ENCODE measurements at regions not wholly inside any gene's neighbourhood (a gene's known extent, or its start where the extent isn't known, plus 50 kb on each side); places are given as distances from the start of the nearest gene placed in this dataset.

GRCh38 chr4:114267976-114268375 is 288.5 kb upstream of the ARSJ start:
- Histone ChIP-seq H2BK15ac (ENCODE audit: low read length) (no peak overlapping the region), H3K9me3 (ENCODE audit: insufficient read depth in 2 of 2, low read depth in 1 of 2, low read length in 1 of 2) (no peaks in the 10 kb centered on the region), H3K27ac (ENCODE audit: low read depth, low read length) (no peak overlapping the region), H2BK120ac (replicated peaks; ENCODE audit: low read depth, low read length) (no peak overlapping the region), H3K4me3 (ENCODE audit: extremely low read depth in 1 of 4, insufficient read depth in 2 of 4, low read depth in 3 of 4, low read length in 4 of 4) (no peak overlapping the region), H3K23ac (ENCODE audit: insufficient read length) (no peak overlapping the region), H3K23me2 (ENCODE audit: low read depth, low read length) (no peaks in the 10 kb centered on the region), H3K56ac (replicated peaks; ENCODE audit: insufficient read length, low read depth, low read length) (no peak overlapping the region), H3K4ac (replicated peaks; ENCODE audit: insufficient read length, low read depth, low read length) (no peak overlapping the region), H4K20me1 (replicated peaks in 1 of 2; ENCODE audit: control insufficient read depth in 1 of 2, insufficient read depth in 2 of 2, low read length in 2 of 2) (no peaks in the 10 kb centered on the region), H2AFZ (ENCODE audit: low read length) (no peak overlapping the region), H2BK20ac (ENCODE audit: low read length) (no peak overlapping the region), H2AK5ac (ENCODE audit: low read depth, low read length) (no peak overlapping the region), H4K91ac (replicated peaks; ENCODE audit: insufficient read length, low read length) (no peak overlapping the region), H4K8ac (ENCODE audit: extremely low read depth, insufficient read depth, low read length) (no peak overlapping the region), H3K14ac (ENCODE audit: insufficient read length) (no peak overlapping the region), H3K27me3 (replicated peaks in 1 of 4; ENCODE audit: control insufficient read depth in 3 of 4, extremely low read depth in 1 of 4, insufficient read depth in 3 of 4, low read length in 3 of 4) (peaks cover 0 to 1% (median 0%) of the 10 kb centered on the region in 4 experiments; a peak in 1 of 7 replicates), H4K5ac (ENCODE audit: insufficient read length, low read depth, low read length) (no peak overlapping the region), H3K79me2 (ENCODE audit: control insufficient read depth in 1 of 2, insufficient read depth in 2 of 2, low read length in 2 of 2) (no peaks in the 10 kb centered on the region), H3K9ac (replicated peaks in 1 of 4; ENCODE audit: extremely low read depth in 1 of 4, low read depth in 3 of 4, low read length in 3 of 4) (no peak overlapping the region), H3K79me1 (ENCODE audit: low read depth, low read length) (no peaks in the 10 kb centered on the region), H3K4me2 (ENCODE audit: insufficient read depth in 1 of 2, low read depth in 2 of 2, low read length in 2 of 2) (no peak overlapping the region), H3K18ac (ENCODE audit: extremely low read depth, low read length) (no peak overlapping the region), H3K36me3 (ENCODE audit: control insufficient read depth in 2 of 4, insufficient read depth in 4 of 4, low read length in 3 of 4) (no peaks in the 10 kb centered on the region), H2BK5ac (ENCODE audit: low read depth, low read length) (no peak overlapping the region), H3K4me1 (replicated peaks in 1 of 4; ENCODE audit: control insufficient read depth in 3 of 4, insufficient read depth in 4 of 4, low read length in 3 of 4) (no peaks in the 10 kb centered on the region), H2BK12ac (ENCODE audit: low read depth, low read length) (no peak overlapping the region)
- FAIRE-seq (no peak), DNase-seq (ENCODE audit: low read depth in 1 of 2, low spot score in 2 of 2) (no peak)
- POLR2A ChIA-PET (ENCODE audit: partially characterized antibody): no interaction called here
- CTCF ChIA-PET (ENCODE audit: partially characterized antibody): no interaction called here
- no peak for TF ChIP-seq TAF7 (optimal IDR thresholded peaks at IDR 0.05; ENCODE audit: borderline replicate concordance, low read depth, low read length)
- no peak for TF ChIP-seq BACH1 (IDR thresholded peaks at IDR 0.05; ENCODE audit: low read length)
- no peak for TF ChIP-seq NANOG (IDR thresholded peaks at IDR 0.05; ENCODE audit: insufficient read depth, low read depth, low read length, poor library complexity, severe bottlenecking)
- no peak for TF ChIP-seq RFX5 (IDR thresholded peaks at IDR 0.05; ENCODE audit: borderline replicate concordance, low read depth, low read length)
- no peak for TF ChIP-seq RAD21 (IDR thresholded peaks at IDR 0.05 in 1 of 2, conservative IDR thresholded peaks at IDR 0.05 in 1 of 2; ENCODE audit: low read depth in 2 of 2, low read length in 2 of 2)
- WGBS, 2 experiments (ENCODE audit: extremely low coverage in 1 of 2, insufficient coverage in 1 of 2, insufficient read length in 1 of 2, insufficient replicate concordance in 2 of 2, low coverage in 1 of 2, low lambda C conversion rate in 2 of 2, missing lambda C conversion rate in 1 of 2): 94% methylated on average over 1 of the region's 1 CpG; no CpG with 5 or more reads in 1 of the 2 experiments

Measured in H1 (cell line).